ENCODE measurements at regions not wholly inside any gene's neighbourhood (a gene's known extent, or its start where the extent isn't known, plus 50 kb on each side); places are given as distances from the start of the nearest gene placed in this dataset.

GRCh38 chr9:115980054-115980453, 173.5 kb upstream of the PAPPA start:
- TF ChIP-seq, protein P1, sequence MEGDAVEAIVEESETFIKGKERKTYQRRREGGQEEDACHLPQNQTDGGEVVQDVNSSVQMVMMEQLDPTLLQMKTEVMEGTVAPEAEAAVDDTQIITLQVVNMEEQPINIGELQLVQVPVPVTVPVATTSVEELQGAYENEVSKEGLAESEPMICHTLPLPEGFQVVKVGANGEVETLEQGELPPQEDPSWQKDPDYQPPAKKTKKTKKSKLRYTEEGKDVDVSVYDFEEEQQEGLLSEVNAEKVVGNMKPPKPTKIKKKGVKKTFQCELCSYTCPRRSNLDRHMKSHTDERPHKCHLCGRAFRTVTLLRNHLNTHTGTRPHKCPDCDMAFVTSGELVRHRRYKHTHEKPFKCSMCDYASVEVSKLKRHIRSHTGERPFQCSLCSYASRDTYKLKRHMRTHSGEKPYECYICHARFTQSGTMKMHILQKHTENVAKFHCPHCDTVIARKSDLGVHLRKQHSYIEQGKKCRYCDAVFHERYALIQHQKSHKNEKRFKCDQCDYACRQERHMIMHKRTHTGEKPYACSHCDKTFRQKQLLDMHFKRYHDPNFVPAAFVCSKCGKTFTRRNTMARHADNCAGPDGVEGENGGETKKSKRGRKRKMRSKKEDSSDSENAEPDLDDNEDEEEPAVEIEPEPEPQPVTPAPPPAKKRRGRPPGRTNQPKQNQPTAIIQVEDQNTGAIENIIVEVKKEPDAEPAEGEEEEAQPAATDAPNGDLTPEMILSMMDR (IDR thresholded peaks at IDR 0.05) = no peak
- TF ChIP-seq POLR2AphosphoS5 (IDR thresholded peaks at IDR 0.05) (no peak), POLR2A (IDR thresholded peaks at IDR 0.05) (no peak)

Measured in upper lobe of left lung (tissue), 4 donors.